GM19397 (cell line): ENCODE measurements at regions not wholly inside any gene's neighbourhood (a gene's known extent, or its start where the extent isn't known, plus 50 kb on each side); places are given as distances from the start of the nearest gene placed in this dataset.

ENCODE experiments used
- ATAC-seq: cut with Tn5 transposase; IDR thresholded peaks from one replicate; pipeline ENCODE4 v1.9.1; 2021; ENCODE audit warnings: mild to moderate bottlenecking, moderate library complexity; ENCODE audit not compliant: unreplicated experiment

GRCh38 chr11:28708075-28708474 is 599.9 kb downstream of the METTL15 start:
- ATAC-seq, result no peak

- no peak for ATAC-seq
Measured at GRCh38 chr11:28704801-28705200, 596.6 kb downstream of the METTL15 start.

GRCh38 chr11:28703371-28703770 is 595.2 kb downstream of the METTL15 start:
- ATAC-seq, result no peak

- ATAC-seq, result no peak
Measured at GRCh38 chr11:28702871-28703270, 594.7 kb downstream of the METTL15 start.

GRCh38 chr11:28702450-28702790 is 594.2 kb downstream of the METTL15 start:
- ATAC-seq, result no peak

- no peak for ATAC-seq
Measured at GRCh38 chr11:28701760-28702449, 593.7 kb downstream of the METTL15 start.

- ATAC-seq, result no peak
Measured at GRCh38 chr11:28699701-28700100, 591.5 kb downstream of the METTL15 start.

GRCh38 chr11:28697920-28698827 is 590.0 kb downstream of the METTL15 start:
- ATAC-seq, result no peak

GRCh38 chr11:28696591-28696990 is 588.4 kb downstream of the METTL15 start:
- no peak for ATAC-seq

- ATAC-seq, result no peak
Measured at GRCh38 chr11:28690746-28691145, 582.6 kb downstream of the METTL15 start.

GRCh38 chr11:28684011-28684586 is 575.9 kb downstream of the METTL15 start:
- ATAC-seq, result no peak

- ATAC-seq, result no peak
Measured at GRCh38 chr11:28679795-28680468, 571.7 kb downstream of the METTL15 start.

- no peak for ATAC-seq
Measured at GRCh38 chr11:28677721-28678120, 569.5 kb downstream of the METTL15 start.

- ATAC-seq, result no peak
Measured at GRCh38 chr11:28675183-28675582, 567.0 kb downstream of the METTL15 start.

- ATAC-seq, result no peak
Measured at GRCh38 chr11:28674433-28675103, 566.4 kb downstream of the METTL15 start.

- ATAC-seq, result no peak
Measured at GRCh38 chr11:28673691-28674432, 565.7 kb downstream of the METTL15 start.

- no peak for ATAC-seq
Measured at GRCh38 chr11:28671274-28671673, 563.1 kb downstream of the METTL15 start.

GRCh38 chr11:28666632-28667031 is 558.4 kb downstream of the METTL15 start:
- ATAC-seq, result no peak

GRCh38 chr11:28659716-28660348 is 551.6 kb downstream of the METTL15 start:
- ATAC-seq, result no peak
